Middle frontal gyrus (tissue), 1 donor: ENCODE measurements at regions not wholly inside any gene's neighbourhood (a gene's known extent, or its start where the extent isn't known, plus 50 kb on each side); places are given as distances from the start of the nearest gene placed in this dataset.

Source experiments
- DNase-seq: peaks from one replicate; pipeline ENCODE4 v3.0.0-alpha.2; 2015; ENCODE audit warnings: low spot score; ENCODE audit errors: extremely low spot score

DNA sequence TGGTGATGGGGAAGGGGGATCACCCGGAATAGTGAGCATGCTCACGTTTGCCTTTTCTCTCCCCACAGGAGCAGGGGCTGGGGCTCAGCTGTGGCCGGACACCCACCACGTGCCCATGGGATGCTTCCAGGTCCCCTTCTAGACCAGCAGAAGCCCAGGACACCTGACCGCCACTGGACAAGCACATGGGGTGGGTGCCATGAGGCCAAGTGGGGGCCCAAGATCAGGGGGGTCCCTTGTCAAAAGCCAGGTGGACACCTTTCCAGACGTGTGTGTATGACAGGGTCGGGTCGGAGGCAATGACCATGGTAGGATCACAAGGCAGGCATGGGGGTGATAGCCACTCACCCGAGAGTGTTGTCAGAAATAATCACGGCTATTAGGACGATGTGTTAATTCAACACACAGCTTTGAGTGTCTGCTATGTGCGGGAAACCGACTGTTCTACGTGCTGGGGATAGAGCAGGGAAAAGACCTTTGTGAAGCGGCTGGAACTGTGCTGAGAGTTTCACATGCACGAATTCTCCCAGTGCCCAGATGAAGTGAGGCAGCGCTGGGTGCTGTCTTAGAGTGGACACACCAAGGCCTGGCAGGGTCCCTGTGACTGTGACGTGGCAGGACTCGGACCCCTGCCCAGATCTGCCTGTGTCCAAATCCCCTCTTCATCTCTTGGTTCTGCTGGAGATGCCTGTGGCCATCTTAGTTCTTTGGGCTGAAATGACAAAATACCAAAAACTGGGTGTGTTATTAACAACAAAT, 244.7 kb downstream of the NDUFA10 start:
- DNase-seq, result no peak

DNA sequence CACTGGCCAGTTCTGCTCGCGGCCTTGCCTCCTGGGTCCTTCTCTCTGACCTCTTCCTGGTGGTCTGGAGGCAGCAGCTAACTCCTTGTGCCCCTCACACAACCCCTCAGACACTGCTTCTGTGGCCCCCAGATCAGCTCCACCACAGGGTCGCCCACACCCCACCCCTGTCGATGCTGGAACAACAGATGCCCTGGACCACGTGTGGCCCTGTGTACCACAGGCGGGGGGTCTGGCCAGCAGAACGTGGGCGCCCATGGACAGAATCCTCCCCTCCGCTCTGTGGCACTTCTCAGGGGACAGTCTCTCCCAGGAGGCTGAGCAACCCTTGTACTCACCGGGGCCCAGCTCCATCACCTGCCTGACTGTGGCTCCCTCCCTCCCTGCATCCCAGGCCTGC, 245.6 kb downstream of the NDUFA10 start:
- no peak for DNase-seq

DNA sequence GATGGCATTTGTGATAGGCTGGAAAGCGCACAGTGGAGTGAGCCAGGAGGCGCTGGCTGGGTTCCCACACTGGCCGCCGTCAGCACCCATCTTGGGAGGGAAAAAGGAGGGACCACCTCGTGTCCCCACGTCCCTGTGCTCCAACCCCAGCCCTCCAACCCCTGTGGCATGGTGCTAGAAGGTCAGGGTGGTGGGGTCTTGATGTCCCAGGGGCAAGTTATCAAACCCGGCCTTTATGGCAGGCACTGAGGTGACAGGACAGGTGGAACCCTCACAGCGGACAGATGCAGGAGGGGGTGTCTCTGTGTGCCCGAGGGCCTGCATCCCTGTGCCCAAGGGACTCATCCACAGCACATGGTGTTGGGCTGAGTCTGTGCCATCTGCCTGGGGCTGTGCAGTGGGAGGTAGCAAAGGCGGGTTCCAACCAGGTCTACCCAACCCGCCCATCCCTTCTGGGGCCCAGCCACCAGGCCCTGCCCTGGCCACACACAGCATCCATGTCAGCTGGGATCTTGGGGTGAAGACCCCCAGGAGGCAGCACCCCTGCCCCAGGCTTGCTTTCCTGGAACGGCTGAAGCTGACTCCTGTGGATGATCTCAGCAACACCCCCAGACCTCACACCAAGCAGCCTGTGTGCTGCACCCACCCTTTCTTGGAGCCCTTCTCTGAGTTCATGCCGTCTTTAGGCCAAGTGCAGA, 246.1 kb downstream of the NDUFA10 start:
- no peak for DNase-seq

DNA sequence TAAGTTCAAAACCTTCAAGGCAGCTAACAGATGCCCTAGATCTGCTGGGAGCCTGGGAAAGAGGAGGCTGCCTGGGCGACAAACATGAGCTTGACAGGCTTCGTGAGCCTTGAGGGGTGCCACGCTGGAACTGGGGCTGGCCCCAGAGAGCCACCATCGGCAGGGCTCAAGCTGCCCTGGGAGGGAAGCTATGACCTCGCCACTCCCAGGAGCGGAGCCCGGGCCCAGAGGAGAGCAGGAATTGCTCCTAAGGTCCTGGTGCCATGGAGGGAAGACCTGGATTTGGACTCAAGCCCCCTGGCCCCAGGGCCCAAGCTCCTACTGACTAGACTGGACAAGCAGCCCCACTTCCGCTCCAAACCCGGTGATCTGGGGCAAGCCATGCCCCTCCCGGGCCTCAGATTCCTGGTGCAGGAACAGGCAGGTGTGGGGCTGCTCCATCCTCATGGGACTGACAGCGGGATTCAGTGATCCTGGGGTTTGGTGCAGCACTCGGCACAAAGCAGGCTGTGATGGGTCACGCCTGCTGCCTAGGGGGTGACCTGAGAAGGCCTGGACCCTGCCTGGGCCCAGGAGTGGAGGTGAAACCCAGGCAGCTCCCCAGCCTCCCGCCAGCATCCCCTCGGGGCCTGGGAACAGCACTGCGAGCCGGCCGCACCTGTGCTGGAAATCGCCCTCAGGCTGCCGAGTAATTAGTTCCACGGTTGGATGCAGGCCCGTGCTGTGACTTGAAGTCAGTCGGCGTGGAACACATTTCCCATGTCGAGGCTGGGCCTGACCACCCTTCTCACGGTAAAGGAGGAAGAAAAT, 246.9 kb downstream of the NDUFA10 start:
- DNase-seq, result no peak

DNA sequence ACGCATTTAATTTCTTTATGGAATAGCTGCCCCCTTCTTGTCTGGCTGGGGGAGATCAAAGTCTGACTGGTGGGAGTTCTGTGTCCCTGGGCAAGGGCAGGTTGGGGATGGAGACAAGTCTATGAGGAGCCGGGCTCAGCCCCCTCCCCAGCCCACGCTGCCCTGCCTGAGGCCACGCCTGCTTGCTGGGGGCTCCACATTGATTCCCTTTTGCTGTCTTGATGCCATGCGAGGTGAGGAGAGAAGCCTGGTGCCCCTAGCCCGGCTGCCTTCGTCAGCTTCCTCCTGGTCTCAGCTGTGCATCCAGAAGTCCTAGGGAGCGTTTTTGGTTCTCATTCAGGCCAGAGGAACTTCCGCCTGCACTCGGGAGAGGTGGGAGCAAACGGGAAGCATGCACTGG, 247.9 kb downstream of the NDUFA10 start:
- no peak for DNase-seq

DNA sequence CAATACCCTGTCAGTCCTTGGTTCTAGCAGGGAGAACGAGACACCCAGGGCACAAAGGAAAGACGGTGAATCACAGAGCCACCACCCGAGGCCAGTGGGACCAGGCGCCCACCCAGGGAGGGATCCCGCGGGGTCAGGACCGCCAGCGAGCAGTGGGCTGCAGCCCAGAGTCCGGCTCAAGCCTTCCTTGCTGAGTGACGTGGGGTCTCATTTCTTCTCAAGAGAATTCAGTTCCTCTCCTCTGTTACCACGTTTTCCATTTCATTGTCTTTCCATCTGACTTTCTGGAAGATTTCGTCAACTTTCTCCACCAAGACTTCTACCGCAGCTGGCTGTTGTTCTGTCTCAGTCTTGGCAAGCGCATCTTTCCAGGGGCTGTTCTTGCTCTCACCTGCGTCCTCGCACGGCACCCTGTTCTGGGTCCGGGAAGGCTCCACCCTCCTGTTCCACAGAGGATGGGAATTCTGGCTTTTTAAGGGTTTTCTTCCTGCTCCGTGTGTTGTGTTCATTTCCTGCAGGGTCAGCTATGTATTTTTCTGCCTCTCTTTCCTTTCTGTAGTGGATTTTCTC, 248.6 kb downstream of the NDUFA10 start:
- no peak for DNase-seq

DNA sequence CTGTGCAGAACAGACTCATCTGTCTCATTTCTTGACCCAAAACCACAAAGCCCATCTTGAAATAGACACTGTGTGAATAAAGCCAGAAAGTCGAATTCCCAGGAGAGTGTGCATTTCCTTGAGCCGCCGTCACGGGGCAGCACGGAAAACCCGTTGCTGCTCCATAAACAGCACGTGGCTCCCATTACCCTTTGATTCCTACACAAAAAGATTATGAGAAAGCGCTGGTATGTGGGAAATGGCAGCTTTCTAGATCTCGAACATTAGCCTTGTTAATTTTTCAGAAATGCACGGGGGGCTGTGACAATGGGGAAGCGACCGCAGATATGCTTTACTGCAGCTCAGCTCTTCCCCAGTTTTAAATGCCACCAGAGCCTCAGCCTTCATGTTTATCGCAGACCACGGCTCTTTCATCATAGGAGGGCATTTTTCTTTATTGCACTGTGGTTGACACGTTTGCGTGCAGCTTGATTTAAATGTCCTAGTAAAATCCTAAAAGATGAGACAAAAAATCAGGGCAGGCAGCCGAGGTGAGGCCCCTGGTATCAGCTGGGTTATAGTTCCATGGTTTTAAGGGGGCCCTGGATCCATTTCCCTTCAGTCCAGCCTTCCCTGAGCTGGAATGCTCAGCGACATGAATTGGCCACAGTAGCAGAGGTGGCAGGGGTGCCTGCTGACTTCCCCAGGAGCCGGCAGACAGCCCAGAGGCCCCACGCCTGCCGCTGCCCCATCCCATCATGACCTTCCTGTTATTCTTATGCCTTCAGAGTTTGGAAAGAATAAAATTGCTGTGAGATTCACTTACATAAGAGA, 249.3 kb downstream of the NDUFA10 start:
- no peak for DNase-seq

DNA sequence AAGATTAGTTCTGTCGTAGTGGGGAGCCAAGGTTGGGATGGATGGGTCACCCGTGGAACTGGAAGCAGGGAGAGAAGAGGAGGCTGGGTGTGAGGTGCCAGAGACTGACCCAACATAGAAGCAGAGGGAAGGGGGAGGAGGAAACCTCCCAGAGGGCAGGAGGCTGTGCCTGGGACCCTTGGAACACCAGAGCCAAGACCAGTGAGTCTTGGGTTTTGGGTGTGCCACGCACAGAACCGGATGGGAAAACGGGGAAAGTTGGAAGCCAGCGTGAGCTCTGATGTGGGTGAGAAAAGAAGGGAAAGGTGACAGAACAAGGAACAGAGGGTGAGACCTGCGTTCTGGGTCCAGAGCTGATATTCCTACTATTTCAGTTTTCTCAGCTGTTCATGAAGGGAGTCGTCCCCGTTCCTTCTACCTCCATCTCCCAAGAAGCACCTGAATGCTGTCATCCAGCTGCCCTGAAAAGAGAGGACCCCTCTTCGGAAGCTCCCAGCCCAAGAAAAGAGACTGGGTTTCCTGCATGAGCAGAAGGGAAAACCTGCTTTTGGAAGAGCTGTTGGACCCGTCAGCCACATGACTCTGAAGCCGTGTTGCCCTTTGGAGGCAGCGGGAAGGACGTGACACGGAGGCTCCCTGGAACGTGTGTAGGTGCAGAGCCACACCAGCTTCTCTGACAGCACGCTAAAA, 250.1 kb downstream of the NDUFA10 start:
- no peak for DNase-seq

DNA sequence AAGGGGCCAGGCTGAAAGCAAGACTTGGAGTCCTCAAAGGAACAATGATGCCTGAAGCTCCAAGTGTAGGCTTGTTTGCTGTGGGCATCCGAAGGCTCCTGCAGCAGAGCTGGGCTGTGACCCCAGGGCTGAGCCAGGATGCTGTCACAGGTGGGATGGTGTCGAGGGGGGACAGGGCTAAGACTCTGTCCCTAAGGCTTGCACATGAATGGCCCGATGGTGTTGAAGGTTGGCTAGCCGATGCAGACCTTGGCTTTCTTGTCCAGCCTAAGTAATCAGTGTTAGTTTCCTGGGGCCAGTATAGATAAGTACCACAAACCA, 251.0 kb downstream of the NDUFA10 start:
- no peak for DNase-seq

DNA sequence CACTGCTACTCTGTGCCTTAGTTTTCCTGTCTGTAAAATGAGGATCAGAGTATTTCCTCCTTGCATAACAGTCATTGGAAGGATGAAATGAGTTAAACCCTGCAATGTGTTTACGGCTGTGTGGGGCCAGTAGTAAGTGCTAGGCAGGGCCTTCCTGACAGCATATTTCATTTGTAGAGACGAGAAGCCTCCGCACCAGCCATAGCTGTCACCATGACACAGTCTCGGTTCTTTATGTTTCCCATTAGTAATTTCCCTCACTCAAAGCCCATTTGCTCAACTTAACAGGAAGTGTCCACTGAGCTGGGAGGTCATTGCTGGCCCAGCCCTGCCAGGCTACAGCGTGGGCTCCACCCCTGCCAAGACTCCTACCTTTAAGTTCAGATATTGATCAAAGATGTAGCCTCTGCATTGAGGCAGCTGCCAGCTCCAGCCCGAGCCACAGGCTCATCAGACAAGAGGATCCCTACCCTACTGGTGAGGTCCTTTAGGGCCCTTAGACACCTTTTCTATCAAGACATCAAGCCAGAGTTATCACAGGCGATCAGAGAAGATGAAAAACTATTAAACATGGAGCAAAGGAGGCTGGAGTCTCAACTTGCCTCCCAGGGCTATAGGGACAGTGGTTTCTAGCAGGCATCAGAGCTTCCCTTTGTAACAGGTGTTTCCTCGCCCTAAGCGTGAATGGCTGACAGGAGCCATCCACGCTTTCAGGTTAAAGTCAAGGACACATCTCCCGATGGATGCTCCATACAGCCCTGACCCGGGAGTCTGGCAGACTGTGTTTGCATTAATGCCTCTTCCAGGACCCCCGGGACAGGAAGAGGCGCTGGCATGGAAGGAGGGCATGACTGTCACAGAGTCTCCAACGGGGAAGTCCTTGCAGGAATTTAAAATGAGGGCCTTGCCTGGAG, 251.7 kb downstream of the NDUFA10 start:
- DNase-seq, result no peak

DNA sequence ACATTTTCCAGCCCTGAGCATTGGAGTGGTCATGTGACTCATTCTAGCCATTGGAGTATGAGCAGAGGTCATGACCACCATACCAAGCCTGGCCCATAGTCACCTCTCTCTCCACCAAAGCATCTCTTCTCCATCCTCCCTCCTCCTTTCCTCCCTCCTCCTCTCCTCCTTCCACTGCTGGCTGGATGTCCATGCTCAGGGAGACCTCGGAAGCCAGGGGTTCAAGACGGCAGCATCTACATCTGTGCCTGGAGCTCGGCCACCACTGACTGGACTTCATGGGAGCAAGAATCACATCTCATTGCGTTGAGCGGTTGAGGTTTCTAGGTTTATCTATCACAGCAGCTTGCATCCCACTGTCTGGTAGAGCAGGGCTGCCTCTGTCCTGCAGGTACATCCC, 252.4 kb downstream of the NDUFA10 start:
- DNase-seq, result no peak

DNA sequence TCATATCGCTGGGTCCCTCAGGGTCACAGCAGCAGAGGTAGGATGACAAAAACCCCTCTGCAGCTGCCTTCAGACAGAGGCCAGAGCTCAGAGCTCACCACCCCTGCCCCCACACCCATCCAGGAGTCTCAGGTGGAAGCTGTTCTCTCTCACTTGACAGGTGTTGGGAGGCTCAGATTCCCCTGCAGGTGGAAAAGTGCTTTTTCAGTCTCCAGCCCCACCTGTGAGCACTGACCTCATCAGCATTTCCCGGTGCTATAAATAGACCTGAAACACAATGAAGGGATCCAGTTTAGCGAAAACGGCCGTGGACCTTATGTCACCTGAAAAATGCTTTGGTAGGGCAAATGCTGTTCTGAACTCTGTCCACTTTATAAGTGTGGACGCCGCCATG, 254.9 kb downstream of the NDUFA10 start:
- DNase-seq, result no peak

DNA sequence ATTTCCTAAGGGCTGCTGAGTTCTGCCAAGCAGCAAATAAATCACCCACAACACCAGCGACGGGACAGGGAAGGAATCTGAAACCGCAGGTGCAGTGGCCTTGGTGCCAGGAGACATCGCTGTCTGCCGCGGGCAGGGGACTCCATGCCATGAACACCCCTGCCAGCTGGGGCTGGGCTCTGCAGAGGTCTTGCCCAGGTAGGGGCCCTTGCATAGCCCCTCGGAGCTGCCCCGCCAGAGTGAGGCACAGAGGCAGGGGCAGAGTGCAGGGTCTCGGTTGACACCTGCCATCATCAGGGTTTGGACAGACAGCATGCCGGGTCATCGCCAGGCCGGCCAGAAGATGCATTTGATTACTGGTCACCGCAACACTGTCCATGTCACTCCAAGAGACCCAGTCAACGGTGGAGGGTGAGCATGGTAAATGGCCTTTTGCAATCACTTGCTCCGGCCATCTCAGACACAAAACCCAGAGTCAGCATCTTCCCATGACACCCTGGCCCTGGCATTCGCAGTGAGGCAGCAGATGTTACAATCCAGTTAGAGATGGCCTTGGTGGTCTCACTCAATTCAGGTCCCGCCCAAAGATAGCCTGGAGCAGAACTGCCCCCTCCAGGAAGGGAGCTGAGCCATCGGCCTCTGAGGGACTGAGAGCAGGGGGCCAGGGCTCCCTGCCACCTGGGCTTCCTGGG, 255.4 kb downstream of the NDUFA10 start:
- DNase-seq, result no peak

DNA sequence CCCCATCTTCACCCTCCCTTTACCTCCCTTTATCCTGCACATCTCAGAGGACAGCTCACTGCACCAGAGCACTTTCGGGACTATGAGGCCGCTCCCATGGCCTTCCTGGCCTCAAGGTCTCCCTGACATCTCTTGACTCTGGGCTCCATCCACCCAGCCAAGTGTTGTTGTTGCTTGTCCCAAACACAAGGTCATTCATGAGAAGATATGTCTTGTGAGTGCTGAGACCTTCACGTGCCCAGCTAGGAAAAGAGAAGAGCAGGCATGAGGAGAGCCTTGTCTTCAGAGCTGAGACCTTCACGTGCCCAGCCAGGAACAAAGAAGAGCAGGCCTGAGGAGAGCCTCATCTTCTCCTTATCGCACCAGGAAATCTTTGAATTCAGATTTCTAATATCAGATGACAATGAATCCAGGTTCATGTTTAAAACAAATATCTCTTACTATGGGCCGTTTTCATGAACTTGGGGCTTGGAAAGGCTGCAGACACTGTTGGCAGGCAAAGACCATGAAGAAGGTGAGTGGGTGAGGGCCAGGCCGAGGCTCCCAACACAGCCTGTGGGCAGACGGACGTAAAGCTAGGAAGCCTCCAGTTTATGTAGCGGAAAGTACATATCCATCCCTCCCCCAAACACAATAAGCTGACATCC, 256.1 kb downstream of the NDUFA10 start:
- no peak for DNase-seq

DNA sequence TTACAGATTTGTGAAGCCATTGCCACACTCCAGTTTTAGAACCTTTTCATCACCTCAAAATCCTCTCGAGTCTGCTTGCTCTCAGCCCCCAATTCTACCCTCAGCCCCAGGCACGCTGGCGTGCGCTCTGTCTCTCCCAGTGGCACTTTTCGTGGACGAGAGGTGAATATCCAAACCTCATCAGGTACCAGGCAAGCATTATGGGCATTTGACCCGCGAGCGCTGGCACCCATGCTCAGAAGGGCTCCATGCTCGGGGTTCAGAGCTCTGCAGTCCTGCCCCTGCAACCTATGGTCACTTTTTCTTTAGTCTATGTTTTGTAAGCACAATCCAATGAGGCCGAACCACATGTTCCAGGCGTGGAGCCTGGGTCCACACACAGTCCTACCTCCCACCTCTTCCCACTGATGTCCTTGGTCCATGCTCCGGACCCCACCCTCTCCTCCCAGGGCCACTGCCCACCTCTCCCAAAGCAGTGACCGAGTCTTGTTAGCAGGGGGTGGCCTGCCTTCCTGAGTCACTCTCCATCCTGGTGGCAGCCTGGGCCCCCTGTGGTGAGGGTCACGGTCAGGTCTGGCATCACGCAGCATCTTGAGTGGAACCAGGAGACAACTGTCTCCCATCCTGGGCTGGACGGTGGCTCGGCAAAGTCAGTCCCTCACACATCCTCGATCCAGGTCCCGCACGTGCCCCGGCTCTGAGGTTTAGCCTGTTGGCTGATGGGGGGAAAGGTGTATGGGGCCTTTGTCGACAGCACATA, 256.9 kb downstream of the NDUFA10 start:
- no peak for DNase-seq

DNA sequence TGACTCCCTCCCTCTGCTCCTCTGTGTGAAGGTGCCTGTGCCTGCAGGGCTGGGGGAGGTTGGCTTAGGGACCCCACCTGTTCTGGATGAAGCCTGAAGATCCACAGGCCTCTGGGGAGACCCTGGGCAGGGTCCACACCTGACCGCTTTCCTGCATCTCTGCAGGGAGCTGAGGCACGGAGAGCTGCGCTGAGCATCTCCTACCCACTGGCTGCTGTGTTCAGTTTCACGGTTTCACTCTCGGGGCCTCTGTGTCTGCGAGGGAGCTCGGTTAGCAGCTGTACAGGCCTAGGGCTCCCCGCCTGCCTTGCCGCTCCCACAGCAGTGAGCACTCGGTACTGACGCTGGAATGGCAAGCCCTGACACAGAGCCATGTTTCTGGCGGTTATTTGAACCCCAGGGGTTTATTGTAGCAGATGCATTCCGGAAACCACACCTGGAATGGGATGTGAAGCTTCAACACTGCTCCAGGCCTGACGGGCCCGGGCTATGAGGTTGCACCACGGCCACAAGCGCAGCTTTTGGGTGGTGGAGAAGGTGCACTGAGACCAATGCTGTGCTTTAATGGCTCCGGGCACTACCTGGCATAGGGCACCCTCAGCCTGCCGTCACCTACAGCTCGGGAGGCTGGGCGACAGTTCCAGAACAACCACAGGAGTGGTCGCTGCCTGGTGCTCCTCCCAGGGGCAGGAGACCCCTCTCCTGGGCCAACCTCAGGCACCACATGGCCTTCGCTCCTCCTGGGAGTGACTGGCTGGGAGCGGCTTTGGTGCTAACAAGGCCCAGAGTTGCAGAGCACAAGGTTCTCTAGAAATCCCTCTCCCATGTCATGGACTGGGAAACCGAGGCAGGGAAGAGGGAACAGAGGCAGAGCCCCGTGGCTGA, 257.9 kb downstream of the NDUFA10 start:
- no peak for DNase-seq

DNA sequence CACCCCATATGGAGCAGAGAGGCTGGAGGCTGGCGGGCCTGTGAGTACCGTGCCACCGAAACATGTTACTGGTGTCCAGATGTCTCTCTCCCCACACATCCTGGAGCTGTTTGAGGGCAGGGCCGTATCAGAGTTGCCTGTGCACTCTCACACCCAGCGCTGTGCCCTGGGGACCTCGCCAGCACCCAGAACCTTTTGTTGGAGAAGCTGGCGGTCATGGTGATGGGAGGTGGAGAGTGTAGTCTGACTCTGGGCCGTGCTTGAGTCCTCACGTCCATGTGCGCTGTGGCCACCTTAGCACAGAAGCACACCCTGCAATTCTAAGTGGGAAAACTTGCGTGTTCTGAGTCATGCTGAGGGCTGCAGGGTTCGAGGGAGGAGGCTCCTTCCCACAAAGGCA, 259.2 kb downstream of the NDUFA10 start:
- no peak for DNase-seq
